ENCODE measurements at regions not wholly inside any gene's neighbourhood (a gene's known extent, or its start where the extent isn't known, plus 50 kb on each side); places are given as distances from the start of the nearest gene placed in this dataset.

DNA sequence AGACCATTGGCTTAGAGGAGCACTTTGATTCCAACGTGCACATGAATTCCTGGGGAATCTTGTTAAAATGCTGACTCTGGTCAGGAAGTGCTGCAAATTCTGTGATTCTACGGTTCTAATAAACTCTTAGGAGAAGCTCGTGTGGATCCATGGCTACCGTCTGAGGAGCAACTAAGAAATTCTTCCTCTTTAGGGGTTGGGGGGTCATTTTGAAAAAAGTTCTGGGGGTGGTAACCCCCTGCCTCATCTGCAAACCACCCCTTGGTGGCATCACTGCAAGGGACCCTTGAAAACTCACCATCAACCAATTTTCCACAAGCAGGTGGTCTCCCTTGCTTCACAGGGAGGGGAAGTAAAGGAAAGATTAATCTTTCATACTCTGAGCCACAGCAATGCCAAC, 52.2 kb upstream of the IGF1R start:
- no peak for TF ChIP-seq CTCF (IDR thresholded peaks at IDR 0.05; ENCODE audit: poor library complexity, severe bottlenecking)
- DNase-seq (ENCODE audit: low spot score) = no peak
- no peaks in the 10 kb centered on the region for H3K27me3 ChIP-seq (ENCODE audit: insufficient read depth, poor library complexity, severe bottlenecking)
- H3K4me1 ChIP-seq (ENCODE audit: insufficient read depth, poor library complexity, severe bottlenecking) = peaks cover 14% of the 10 kb centered on the region
- H3K36me3 ChIP-seq (ENCODE audit: low read depth) = no peaks in the 10 kb centered on the region
- no peak overlapping the region for H3K27ac ChIP-seq (ENCODE audit: poor library complexity, severe bottlenecking)
- no peak overlapping the region for H3K4me3 ChIP-seq (ENCODE audit: severe bottlenecking)
- ATAC-seq (ENCODE audit: low read depth) = no peak
- H3K9me3 ChIP-seq (ENCODE audit: severe bottlenecking) = no peaks in the 10 kb centered on the region

GRCh38 chr15:98596885-98597392, 51.4 kb upstream of the IGF1R start:
- DNase-seq (ENCODE audit: low spot score) = no peak
- peaks cover 14% of the 10 kb centered on the region for H3K4me1 ChIP-seq (ENCODE audit: insufficient read depth, poor library complexity, severe bottlenecking)
- H3K27me3 ChIP-seq (ENCODE audit: insufficient read depth, poor library complexity, severe bottlenecking) = no peaks in the 10 kb centered on the region
- H3K4me3 ChIP-seq (ENCODE audit: severe bottlenecking) = no peak overlapping the region
- ATAC-seq (ENCODE audit: low read depth) = no peak
- H3K36me3 ChIP-seq (ENCODE audit: low read depth) = no peaks in the 10 kb centered on the region
- no peak for TF ChIP-seq CTCF (IDR thresholded peaks at IDR 0.05; ENCODE audit: poor library complexity, severe bottlenecking)
- no peak overlapping the region for H3K27ac ChIP-seq (ENCODE audit: poor library complexity, severe bottlenecking)
- no peaks in the 10 kb centered on the region for H3K9me3 ChIP-seq (ENCODE audit: severe bottlenecking)

DNA sequence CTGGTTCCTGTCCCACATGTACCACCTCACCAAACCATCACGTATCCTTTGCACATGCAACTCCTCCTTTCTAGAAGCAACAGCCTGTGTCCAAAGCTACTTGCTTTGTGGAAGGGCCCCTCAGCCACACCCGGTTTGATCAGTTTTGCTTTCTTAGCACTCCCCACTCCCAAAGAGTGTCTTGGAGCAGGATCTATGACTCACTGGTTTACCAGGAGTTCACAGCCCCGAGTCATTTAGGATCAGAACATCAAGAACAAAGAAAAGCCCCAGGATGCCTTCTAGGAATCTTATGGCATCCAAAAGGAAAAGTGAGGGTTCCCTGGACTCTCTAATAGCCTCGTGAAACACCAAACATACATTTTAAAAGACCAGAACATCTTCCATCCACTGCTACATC, 50.7 kb upstream of the IGF1R start:
- no peak for TF ChIP-seq CTCF (IDR thresholded peaks at IDR 0.05; ENCODE audit: poor library complexity, severe bottlenecking)
- no peak overlapping the region for H3K4me3 ChIP-seq (ENCODE audit: severe bottlenecking)
- DNase-seq (ENCODE audit: low spot score) = no peak
- no peaks in the 10 kb centered on the region for H3K36me3 ChIP-seq (ENCODE audit: low read depth)
- H3K4me1 ChIP-seq (ENCODE audit: insufficient read depth, poor library complexity, severe bottlenecking) = peaks cover 14% of the 10 kb centered on the region
- no peak overlapping the region for H3K27ac ChIP-seq (ENCODE audit: poor library complexity, severe bottlenecking)
- no peaks in the 10 kb centered on the region for H3K9me3 ChIP-seq (ENCODE audit: severe bottlenecking)
- H3K27me3 ChIP-seq (ENCODE audit: insufficient read depth, poor library complexity, severe bottlenecking) = no peaks in the 10 kb centered on the region
- ATAC-seq (ENCODE audit: low read depth) = peak; percentile 62
